ENCODE measurements at regions not wholly inside any gene's neighbourhood (a gene's known extent, or its start where the extent isn't known, plus 50 kb on each side); places are given as distances from the start of the nearest gene placed in this dataset.

DNA sequence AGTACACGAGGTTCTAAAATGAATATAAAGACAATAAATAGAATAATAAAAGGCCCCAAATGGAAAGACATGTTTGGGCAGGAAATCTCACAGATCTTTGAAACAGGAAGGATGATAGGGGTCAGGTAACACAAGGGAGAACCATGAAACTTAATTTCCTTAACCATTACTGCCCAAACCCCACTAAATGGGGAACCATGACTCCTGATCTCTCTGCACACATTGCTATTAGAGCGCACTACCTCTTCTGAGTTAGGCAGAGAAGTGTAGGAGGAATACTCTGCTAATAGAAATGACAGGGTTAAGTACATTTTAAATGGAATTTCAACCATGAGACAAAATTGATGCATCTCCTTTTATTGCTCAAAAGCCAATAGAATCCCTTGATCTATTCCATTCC lies 213.7 kb upstream of the SETBP1 start:
- TF ChIP-seq TAF1 (IDR thresholded peaks at IDR 0.05; ENCODE audit: borderline replicate concordance, insufficient read depth, low read length) (no peak), POLR2AphosphoS5 (IDR thresholded peaks at IDR 0.05; ENCODE audit: low read depth, low read length) (no peak)
- TF ChIP-seq, protein P1, sequence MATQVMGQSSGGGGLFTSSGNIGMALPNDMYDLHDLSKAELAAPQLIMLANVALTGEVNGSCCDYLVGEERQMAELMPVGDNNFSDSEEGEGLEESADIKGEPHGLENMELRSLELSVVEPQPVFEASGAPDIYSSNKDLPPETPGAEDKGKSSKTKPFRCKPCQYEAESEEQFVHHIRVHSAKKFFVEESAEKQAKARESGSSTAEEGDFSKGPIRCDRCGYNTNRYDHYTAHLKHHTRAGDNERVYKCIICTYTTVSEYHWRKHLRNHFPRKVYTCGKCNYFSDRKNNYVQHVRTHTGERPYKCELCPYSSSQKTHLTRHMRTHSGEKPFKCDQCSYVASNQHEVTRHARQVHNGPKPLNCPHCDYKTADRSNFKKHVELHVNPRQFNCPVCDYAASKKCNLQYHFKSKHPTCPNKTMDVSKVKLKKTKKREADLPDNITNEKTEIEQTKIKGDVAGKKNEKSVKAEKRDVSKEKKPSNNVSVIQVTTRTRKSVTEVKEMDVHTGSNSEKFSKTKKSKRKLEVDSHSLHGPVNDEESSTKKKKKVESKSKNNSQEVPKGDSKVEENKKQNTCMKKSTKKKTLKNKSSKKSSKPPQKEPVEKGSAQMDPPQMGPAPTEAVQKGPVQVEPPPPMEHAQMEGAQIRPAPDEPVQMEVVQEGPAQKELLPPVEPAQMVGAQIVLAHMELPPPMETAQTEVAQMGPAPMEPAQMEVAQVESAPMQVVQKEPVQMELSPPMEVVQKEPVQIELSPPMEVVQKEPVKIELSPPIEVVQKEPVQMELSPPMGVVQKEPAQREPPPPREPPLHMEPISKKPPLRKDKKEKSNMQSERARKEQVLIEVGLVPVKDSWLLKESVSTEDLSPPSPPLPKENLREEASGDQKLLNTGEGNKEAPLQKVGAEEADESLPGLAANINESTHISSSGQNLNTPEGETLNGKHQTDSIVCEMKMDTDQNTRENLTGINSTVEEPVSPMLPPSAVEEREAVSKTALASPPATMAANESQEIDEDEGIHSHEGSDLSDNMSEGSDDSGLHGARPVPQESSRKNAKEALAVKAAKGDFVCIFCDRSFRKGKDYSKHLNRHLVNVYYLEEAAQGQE (IDR thresholded peaks at IDR 0.05; ENCODE audit: insufficient read depth in 1 of 2, low read depth in 2 of 2, low read length in 2 of 2), result no peak

Data from PFSK-1 (cell line).